Tibial nerve (tissue), 4 donors: ENCODE measurements at regions not wholly inside any gene's neighbourhood (a gene's known extent, or its start where the extent isn't known, plus 50 kb on each side); places are given as distances from the start of the nearest gene placed in this dataset.

ENCODE experiments used
- DNase-seq, 2 donors: peaks; one replicate each; pipeline ENCODE4 v3.0.0-alpha.2; 2019; ENCODE audit warnings: low spot score in 2 of 2
- H3K27ac ChIP-seq, 4 donors: fragments of 200-600 bp; sonication (generic) in 3 of 4; one replicate each; pipeline ENCODE4 v1.5.1; 2017 to 2019; ENCODE audit warnings: mild to moderate bottlenecking in 1 of 4
- H3K27me3 ChIP-seq, 2 donors: fragments of 200-600 bp; sonication (generic) in 1 of 2; one replicate each; pipeline versions ENCODE4 v1.5.1 to v1.6.0; 2017 to 2019
- H3K36me3 ChIP-seq, 3 donors: fragments of 200-600 bp; sonication (generic); one replicate each; pipeline ENCODE4 v1.5.1; 2018 to 2019
- H3K4me1 ChIP-seq, 4 donors: fragments of 200-600 bp; sonication (generic) in 3 of 4; one replicate each; pipeline ENCODE4 v1.5.1; 2017 to 2019
- H3K4me3 ChIP-seq, 4 donors: fragments of 200-600 bp; sonication (generic) in 3 of 4; one replicate each; pipeline ENCODE4 v1.5.1; 2017 to 2019; ENCODE audit warnings: mild to moderate bottlenecking in 1 of 4, moderate library complexity in 1 of 4
- H3K9me3 ChIP-seq, 4 donors: fragments of 200-600 bp; sonication (generic) in 3 of 4; one replicate each; pipeline ENCODE4 v1.5.1; 2017 to 2019
- CTCF ChIP-seq, 5 experiments: fragments of 200-600 bp in 3 of 5; fragments of 450-650 bp in 2 of 5; sonication (generic) in 3 of 5; IDR thresholded peaks; one replicate each; pipeline ENCODE4 v1.5.1; 2016 to 2019; ENCODE audit warnings: antibody characterized with exemption in 5 of 5, mild to moderate bottlenecking in 3 of 5, moderate library complexity in 2 of 5
- EP300 ChIP-seq, 2 donors: sonication (generic); formaldehyde crosslinking; IDR thresholded peaks; one replicate each; pipeline ENCODE4 v1.6.1; 2017; ENCODE audit warnings: antibody characterized with exemption in 2 of 2, mild to moderate bottlenecking in 1 of 2
- POLR2A ChIP-seq, 2 donors: fragments of 450-650 bp; IDR thresholded peaks; one replicate each; pipeline ENCODE4 v1.6.1; 2017; ENCODE audit warnings: antibody characterized with exemption in 2 of 2, mild to moderate bottlenecking in 2 of 2, moderate library complexity in 2 of 2
- WGBS, 2 donors: methylation state at CpG; one replicate each; pipeline ENCODE4 v1.1.5; 2018; 5-methylcytosine and 5-hydroxymethylcytosine counted together

GRCh38 chr5:93246090-93246855, 334.7 kb downstream of the NR2F1-AS1 start:
- WGBS, 2 donors: 23 to 24% methylated on average over 6 of the region's 6 CpGs
- no peak for DNase-seq
- Histone ChIP-seq H3K4me3 (no peak overlapping the region), H3K9me3 (no peaks in the 10 kb centered on the region), H3K27ac (peak overlapping the region; percentile 53 to 93 (median 73)), H3K36me3 (no peaks in the 10 kb centered on the region), H3K4me1 (peaks cover 0 to 72% (median 11%) of the 10 kb centered on the region in 4 donors), H3K27me3 (no peaks in the 10 kb centered on the region)
- TF ChIP-seq CTCF (IDR thresholded peaks at IDR 0.05) (no peak), POLR2A (IDR thresholded peaks at IDR 0.05) (no peak), EP300 (IDR thresholded peaks at IDR 0.05) (peak in 1 of 2 donors; percentile 76)

- H3K27ac ChIP-seq: peak overlapping the region; percentile 53 to 93 (median 73)
- no peak for DNase-seq
- TF ChIP-seq POLR2A (IDR thresholded peaks at IDR 0.05): no peak
- no peak for TF ChIP-seq EP300 (IDR thresholded peaks at IDR 0.05)
- no peak for TF ChIP-seq CTCF (IDR thresholded peaks at IDR 0.05)
- no peaks in the 10 kb centered on the region for H3K36me3 ChIP-seq
- peaks cover 0 to 62% (median 11%) of the 10 kb centered on the region in 4 donors for H3K4me1 ChIP-seq
- no peaks in the 10 kb centered on the region for H3K27me3 ChIP-seq
- WGBS, 2 donors: 80 to 86% methylated on average over 3 of the region's 3 CpGs
- no peak overlapping the region for H3K4me3 ChIP-seq
- no peaks in the 10 kb centered on the region for H3K9me3 ChIP-seq
These were observed 335.8 kb downstream of the NR2F1-AS1 start for GRCh38 chr5:93245226-93245625.

- no peak for DNase-seq
- no peak overlapping the region for H3K27ac ChIP-seq
These were observed 337.5 kb downstream of the NR2F1-AS1 start for GRCh38 chr5:93243481-93243880.

GRCh38 chr5:93240228-93240834, 340.7 kb downstream of the NR2F1-AS1 start:
- no peak overlapping the region for H3K4me3 ChIP-seq
- H3K4me1 ChIP-seq: peaks cover 0 to 22% (median 1%) of the 10 kb centered on the region in 4 donors
- H3K27me3 ChIP-seq: no peaks in the 10 kb centered on the region
- TF ChIP-seq EP300 (IDR thresholded peaks at IDR 0.05) (no peak), POLR2A (IDR thresholded peaks at IDR 0.05) (no peak), CTCF (IDR thresholded peaks at IDR 0.05) (no peak)
- WGBS, 2 donors: 88 to 89% methylated on average over 5 of the region's 5 CpGs
- no peak overlapping the region for H3K27ac ChIP-seq
- no peaks in the 10 kb centered on the region for H3K9me3 ChIP-seq
- H3K36me3 ChIP-seq: no peaks in the 10 kb centered on the region
- no peak for DNase-seq

More at GRCh38 chr5:93243481-93243880, 337.5 kb downstream of the NR2F1-AS1 start:
- Histone ChIP-seq H3K4me3 (no peak overlapping the region), H3K9me3 (no peaks in the 10 kb centered on the region), H3K36me3 (no peaks in the 10 kb centered on the region), H3K4me1 (peaks cover 0 to 53% (median 8%) of the 10 kb centered on the region in 4 donors), H3K27me3 (no peaks in the 10 kb centered on the region)
- TF ChIP-seq POLR2A (IDR thresholded peaks at IDR 0.05): no peak
- no peak for TF ChIP-seq CTCF (IDR thresholded peaks at IDR 0.05)
- no peak for TF ChIP-seq EP300 (IDR thresholded peaks at IDR 0.05)
- WGBS, 2 donors: 82 to 83% methylated on average over 1 of the region's 1 CpG

- Histone ChIP-seq H3K4me1 (no peaks in the 10 kb centered on the region), H3K27me3 (no peaks in the 10 kb centered on the region), H3K4me3 (no peak overlapping the region), H3K27ac (no peak overlapping the region), H3K36me3 (no peaks in the 10 kb centered on the region), H3K9me3 (no peaks in the 10 kb centered on the region)
- DNase-seq: no peak
- 94 to 96% methylated on average over 4 of the region's 4 CpGs for whole genome bisulfite sequencing, 2 donors
- TF ChIP-seq EP300 (IDR thresholded peaks at IDR 0.05): no peak
- TF ChIP-seq CTCF (IDR thresholded peaks at IDR 0.05): no peak
- no peak for TF ChIP-seq POLR2A (IDR thresholded peaks at IDR 0.05)
These were observed 344.1 kb downstream of the NR2F1-AS1 start for GRCh38 chr5:93236807-93237421.
